T-helper 1 cell (primary cell): ENCODE measurements at regions not wholly inside any gene's neighbourhood (a gene's known extent, or its start where the extent isn't known, plus 50 kb on each side); places are given as distances from the start of the nearest gene placed in this dataset.

Source experiments
- DNase-seq, 5 donors: peaks; one replicate each; pipeline ENCODE4 v3.0.0-alpha.2; 2012 to 2020

DNA sequence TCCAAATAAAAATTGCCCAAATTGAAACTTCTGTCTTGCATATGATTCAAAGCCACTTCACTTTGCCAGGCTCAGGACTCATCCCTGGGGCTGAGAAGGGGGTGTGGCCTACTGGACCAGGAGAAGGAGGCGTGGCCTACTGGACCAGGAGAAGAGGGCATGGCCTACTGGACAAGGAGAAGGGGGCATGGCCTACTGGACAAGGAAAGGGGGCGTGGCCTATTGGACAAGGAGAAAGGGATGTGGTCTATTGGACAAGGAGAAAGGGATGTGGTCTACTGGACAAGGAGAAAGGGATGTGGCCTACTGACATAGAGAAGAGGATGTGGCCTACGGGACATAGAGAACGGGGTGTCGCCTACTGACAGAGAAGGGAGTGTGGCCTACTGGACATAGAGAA, 405.3 kb downstream of the RRAGC start:
- DNase-seq = no peak

DNA sequence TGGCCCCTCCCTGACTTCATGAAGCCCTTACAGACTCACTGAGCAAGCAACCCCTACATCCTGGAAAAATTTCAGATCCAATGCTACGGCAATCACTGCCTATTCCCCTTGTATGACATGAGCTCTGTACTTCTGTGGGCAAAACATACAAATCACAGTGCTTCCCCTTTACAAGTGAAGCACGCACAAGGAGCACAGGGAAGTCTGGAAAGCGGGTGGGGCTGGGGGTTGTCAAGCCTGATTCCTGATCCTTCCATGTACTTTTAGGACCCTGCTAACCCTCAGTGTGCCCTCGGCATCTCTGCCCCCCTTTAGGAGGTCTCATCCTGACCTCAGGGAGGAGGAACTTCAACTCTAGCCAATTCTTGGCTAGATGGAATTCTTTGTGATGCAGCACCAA, 405.7 kb upstream of the POU3F1 start:
- DNase-seq = no peak

DNA sequence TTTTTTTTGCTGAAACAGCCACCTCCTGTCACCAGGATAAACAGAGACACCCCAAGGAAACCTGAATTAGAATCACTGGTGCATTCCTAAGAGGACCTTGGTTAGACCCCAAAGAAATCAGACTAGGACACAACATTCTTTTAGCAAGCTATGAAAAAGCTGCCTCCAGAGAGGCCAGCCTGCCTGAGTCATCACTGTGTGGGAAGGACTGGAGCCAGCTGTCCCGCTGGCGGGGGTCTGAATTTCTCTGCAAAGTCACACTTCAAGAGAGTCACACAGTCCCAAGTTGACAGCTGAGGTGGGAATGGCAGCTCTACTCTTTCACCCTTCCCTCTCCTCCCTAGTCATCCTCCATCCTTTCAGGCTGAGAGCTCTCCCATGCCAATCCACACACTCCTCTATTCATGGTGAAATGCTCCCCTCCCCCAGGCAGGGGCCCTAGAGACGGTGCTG, 405.0 kb upstream of the POU3F1 start:
- DNase-seq = no peak

DNA sequence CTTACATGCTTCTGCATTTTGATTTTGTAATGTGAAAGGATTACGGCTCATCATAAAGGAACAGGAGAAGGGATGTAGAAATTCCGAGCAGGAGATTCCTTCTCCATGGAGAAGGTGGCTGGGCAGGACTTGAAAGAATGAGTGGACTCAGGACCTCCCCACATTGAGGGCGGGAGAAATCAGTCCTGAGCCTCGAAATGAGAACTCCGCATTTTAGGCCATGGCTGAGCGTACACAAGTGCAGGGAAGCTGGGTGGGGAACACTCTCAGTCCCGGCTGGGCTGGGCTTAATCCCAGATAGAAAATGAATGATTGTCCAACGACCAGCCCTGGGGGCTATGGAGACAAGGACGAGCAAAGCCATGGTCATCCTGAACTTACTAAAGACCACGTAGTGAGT, 402.3 kb upstream of the POU3F1 start:
- no peak for DNase-seq

DNA sequence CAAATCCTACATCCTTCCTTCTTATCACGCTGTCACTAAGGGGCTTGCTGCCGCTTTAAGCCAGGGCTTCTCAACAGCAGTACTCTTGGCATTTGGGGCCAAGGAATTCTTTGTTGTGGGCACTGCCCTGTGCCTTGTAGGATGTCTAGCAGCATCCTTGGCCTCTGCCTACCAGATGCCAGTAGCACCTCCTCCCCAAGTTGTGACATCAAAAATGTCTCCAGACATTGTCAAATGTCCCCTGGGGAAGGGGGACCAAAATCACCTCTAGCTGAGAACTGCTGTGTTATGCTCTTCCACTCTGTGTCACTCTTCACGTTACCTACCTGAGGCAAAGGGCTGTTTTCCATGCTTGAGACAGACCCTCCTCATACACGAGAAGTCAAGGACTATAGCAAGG, 400.3 kb upstream of the POU3F1 start:
- no peak for DNase-seq

DNA sequence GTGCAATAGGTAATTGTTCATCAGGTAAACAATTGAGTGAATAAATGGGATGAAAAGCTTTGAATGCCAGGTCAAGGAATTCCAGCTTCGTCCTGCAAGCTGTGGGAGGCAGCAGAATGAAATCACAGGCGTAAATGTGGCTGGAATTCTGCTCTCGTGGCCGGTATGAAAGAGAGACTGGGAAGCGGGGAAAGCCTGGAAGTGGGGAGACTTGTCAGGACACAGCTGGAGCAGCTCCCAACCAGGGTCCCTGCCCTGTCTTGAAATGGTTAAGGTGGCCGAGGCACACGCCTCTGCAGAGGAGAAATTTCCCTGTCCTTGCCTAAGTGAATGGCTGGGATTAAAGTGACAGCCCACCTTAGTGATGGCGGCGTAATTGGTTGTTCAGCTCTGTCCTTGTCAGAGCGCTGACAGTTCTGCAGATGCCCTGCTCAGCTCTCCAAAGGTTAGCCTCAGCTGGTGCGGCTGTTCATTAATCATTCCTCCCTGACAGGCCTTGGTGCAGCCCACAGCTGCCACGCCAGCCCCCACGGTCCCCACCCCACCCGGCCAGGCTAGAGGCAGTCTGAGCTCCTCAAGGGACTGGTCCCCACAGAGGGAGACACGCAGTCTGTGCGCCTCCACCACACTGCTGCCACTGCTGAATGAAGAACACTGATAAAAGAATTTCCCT, 398.3 kb upstream of the POU3F1 start:
- DNase-seq = no peak

DNA sequence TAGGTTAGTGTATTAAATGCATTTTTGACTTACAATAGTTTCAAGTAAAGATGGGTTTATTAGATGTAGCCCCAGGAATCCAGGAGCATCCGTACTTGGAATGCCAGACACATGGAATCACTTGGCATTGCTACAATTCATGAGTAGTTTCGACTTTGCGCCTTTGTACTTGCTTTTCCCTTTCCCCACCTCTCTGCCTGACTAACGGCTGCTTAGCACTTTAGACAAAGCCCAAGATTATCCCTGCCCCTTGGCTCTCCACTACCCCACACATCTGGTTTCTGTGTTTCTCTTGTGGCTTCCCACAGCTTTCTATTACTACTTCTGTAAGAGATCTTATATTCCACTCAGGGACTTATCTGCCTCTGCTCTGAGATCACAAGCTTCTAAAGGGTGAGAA, 397.7 kb upstream of the POU3F1 start:
- DNase-seq = no peak

DNA sequence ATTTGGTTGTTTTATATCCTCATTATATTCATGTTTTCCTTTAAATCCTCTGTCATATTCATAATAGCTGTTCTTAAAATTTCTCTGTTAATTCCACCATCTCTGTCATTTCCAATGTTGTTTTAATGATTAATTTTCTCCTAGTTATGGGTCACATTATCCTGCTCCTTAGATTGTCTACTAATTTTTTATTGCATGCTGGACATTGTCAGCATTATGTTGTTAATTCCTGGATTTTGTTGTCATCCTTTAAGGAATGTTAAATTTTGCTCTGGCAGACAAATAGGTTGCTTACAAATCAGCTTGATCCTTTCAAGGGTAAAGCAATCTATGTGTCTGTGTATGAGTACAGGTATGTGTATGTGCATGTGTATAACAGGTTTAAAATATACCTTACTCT, 393.8 kb upstream of the POU3F1 start:
- no peak for DNase-seq

DNA sequence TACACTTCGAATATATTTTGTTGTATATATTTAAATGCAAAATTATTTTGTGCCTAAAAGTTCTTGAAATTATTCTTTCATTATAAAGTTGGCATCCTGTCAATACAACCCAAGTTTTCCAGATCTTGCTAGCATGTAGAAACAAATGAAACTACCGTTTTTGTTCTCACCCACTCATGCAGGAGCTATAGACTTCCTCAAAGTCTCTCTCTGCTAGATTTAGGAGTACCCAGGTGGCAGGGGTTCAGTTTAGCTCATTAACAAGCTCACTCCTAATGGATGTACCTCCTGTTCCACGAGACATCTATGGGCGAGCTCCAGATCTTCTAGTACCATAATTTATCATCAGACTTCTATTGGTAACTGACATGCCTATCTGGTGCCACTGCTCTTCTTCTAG, 390.2 kb upstream of the POU3F1 start:
- DNase-seq = no peak

DNA sequence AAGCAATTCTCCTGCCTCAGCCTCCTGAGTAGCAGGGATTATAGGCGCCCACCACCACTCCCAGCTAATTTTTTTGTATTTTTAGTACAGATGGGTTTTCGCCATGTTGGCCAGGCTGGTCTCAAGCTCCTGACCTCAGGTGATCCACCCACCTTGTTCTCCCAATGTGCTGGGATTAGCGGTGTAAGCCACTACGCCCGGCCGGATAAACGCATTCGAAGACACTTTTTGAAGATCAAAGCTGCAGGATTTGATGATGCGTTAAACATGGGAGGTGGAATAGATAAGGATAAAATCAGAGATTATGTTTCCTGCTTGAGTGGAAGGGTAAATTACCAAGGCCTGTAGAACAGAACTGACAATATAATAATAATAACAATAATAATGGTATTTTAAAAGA, 389.4 kb upstream of the POU3F1 start:
- no peak for DNase-seq

DNA sequence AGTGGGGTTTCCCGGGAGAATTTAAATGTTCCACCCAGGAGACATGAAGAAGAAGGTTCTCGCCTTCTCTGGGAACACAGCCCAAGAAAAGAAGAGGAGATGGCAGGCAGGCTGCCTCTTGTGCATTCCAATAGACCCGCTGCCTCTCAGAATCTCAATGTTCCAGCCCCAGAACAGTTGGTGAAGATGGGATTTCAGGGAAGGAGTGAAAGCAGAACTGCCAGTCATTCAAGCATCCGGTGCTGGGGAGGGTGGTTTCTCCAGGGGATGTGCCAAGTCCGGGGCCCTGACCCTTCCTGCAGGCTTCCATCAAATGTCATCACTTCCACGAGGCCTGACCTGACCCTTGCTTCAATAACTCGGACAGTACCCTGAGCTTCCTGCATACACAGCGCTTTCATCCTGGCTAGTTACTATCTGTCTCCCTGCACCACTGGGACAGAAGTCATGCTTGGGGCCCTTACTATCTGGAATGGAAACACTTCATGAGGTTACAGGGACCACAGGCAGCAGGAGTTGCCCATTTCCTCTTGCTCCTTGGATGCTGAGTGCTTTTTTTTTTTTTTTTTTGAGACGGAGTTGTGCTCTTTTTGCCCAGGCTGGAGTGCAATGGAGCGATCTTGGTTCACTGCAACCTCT, 386.6 kb upstream of the POU3F1 start:
- no peak for DNase-seq

DNA sequence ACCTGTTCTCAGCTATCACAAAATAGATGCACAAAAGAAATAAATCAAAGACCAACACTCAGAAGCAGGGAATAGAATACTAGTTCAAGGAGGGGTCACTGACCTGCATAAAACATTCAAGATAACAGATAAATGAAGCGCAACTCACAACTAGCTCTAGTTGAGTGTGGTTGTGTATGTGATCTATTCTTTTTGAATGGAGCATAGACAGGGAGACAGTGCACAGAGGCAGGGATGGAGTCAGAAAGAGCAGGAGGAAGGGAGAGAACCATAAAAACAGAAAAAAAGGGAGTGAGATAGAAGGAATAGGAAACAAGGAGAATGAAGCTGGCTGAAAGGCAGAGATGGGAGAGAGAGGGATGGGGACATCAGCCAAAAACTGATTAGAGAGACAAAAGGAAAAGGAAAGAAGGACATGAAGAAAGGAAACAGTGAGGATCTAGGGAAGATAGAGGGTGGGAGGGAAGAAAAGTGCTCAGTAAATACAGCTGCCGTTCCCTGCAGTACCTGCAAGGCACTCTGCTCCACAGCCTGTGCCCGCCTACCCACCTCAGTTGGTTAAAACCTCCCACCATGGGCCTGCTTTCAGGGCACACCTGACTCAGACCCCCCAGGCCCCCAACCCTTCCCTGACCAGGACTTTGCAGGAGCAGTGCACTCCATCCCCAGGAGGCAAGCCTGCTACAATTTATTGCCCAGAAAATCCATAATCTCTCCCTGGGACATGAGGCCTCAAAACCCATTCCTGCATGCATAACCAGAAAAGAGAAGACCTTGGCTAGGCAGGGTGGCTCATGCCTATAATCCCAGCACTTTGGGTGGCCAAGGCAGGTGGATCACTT, 385.2 kb upstream of the POU3F1 start:
- no peak for DNase-seq

DNA sequence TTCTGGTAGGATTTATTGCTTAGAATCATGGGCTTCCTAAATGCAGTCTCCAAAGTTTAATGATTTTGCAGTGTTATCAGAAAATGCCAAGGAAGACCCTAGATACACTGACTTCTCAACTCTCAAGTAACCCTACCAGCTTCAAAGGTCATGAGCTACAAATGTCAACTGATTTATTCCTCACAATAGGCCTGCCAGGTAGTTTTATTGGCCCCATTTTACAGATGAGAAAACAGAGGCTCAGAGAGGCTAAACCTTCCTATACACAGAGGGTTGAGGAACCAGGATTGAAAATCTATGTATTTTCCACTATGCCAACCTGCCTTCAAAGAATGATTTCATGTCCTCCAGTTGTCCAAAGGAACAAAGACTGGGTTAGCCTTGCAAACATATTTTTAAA, 384.4 kb upstream of the POU3F1 start:
- no peak for DNase-seq

DNA sequence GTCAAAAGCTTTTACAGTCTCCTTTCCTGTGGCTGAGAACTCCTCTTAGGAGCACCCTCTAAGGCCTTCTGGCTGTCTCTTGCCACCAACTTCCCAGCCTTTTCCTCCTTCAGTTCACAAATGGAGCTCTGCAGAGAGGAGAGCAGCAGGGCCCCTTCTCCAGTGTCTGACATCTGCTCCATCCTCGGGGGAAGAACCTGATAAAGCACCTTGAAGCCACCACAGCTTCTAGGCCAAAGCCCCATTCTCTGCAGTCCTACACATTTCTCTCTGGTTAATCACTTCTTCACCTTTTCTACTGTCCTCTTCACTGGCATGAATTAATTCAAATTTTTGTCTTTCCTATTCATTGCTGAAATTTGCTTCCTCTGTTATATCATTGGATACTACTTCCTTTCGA, 378.1 kb upstream of the POU3F1 start:
- DNase-seq = no peak

DNA sequence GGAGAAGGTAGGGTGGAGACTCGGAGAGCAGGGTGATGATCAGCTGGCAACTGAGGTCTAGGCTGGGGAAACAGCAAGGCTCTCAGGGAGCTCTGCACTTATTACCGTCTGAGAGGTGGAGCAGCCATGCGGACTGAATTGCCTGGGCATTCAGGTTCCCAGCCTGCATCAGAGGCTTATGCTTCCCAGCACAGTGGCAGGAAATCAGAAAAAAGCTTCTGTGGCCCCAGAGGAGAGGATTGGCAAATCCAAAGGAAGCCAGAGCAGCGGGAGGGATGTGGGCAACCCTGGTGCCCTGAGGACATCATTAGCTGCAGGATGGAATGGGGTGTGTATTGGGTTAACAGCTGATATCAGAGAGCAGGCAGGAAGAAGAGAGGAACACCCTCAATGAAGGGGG, 374.1 kb upstream of the POU3F1 start:
- DNase-seq = no peak

DNA sequence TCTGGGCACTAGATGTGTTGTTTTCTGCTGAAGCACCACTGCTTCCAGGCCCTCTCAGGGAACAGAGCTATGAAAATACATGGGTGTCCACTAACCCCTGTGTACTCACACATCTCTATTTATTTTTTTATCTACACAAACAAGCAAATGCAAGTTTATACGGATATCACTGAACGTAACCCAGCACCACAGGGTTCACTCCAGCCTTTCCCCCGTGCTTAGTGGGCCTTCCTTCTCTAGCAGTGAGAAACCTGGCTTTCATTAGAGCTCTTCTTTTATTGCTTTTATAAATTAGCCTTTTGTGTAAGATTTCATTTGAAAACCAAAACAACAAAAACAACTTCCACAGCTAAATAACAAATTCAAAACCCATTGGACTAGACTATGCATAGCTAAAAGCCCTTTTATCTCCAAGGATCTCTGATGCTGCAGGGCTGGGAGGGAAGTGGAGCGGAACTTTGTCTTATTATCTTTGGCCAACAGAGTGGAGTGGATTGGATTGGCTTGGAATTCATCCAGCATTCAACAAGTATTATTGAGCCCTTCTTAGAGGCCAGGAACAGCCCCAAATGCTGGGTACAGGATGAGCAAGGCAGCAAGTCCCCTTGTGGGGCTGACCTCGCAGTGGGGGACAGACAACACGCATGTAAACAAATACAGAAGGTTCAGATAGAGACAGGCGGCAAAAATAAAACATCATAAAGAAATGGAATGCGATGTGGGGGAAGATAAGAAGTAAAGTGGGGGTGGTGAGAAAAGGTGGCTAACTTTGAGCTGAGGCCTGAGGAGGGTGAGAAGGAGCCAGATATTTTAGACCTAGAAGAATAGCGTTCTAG, 371.8 kb upstream of the POU3F1 start:
- no peak for DNase-seq

DNA sequence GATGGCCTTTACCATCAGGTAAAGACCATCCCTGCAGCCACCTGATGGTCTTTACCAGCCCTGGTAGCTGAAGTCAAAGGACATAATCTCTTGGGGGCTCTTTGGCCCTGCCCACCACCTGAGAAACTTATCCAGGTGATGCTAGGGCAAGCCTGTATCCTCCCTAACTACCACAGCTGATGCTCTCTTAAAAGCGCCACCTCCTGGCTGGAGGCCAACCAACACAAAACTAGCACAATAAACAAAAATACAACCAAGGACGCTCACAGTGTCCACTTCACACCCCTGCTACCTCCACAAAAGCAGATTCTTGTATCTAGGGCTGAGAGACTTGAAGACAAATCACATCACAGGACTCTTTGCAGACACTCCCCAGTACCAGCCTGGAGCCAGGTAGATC, 357.1 kb upstream of the POU3F1 start:
- no peak for DNase-seq

DNA sequence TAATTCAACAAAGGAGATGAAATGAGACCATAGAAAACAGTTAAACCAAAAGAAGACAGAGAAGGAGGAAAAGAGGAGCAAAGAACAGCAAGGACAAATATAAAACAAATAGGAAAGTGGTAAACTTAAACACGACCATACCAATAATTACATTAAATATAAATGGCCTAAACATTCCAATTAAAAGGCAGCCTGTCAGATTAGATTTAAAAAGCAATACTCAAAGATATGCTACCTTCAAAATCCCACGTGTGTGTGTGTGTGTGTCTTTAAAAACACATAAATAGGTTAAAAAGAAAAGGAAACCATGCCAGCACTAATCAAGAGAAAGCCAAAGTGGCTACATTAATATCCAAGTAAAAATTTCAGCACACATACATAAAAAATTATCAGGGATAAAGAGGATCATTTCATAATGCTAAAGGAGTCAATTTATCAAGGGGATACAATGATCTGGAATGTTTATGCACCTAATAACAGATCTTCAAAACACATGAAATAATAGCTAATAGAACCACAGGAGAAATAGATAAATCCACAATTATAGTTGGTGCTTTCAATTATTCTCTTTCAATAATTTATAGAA, 355.7 kb upstream of the POU3F1 start:
- DNase-seq = no peak

DNA sequence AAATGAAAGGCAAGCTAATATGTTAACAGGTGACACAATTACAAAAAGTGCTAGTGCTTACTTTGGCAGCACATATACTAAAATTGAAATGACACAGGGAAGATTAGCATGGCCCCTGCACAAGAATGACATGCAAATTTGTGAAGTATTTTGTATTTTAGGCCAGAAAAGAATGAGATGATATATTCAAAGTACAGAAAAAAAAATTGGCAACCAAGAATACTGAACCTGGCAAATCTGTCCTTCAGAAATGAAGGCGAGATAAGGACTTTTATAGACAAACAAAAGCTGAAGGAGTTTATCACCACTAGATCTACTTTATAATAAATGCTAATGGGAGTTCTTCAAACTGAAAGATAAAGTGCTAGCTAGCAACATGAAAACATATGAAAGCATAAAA, 350.0 kb upstream of the POU3F1 start:
- DNase-seq = no peak

DNA sequence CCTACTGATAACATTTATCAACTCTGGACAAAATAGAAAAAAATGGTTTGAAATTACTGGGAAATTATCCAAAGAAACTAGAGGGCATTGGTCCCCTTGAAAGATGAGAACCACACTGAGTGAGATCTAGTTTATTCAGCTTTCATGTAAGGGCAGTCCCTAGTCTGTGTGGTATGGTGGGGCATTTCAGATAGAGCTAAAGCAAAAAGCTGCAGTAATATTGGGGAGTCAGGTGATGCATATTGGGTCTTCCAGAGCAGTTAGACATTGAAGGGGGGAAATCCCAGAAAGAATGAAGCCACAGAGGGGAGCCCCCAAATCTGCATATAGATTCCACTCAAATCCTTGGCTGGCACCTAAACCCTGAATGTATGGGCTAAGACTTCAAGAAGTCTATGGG, 347.7 kb upstream of the POU3F1 start:
- no peak for DNase-seq

DNA sequence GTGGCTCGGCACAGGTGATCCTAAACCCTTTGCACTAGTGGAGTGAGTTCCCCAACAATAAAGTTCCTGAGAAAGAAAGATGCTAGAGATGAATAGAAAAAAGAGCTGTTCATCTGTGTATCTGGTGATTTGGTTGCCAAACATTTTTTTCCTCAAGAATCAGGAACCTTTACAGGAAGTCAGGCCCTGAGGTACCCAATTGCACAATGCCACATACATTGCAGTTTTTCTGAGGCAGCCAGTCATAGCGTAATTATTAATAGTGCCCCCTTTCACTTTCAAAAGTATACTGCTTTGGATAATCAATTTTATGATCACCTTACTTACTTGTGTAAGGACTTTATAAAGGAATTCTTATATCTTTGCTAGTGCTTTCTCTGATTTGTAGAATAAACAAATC, 346.3 kb upstream of the POU3F1 start:
- DNase-seq = no peak

DNA sequence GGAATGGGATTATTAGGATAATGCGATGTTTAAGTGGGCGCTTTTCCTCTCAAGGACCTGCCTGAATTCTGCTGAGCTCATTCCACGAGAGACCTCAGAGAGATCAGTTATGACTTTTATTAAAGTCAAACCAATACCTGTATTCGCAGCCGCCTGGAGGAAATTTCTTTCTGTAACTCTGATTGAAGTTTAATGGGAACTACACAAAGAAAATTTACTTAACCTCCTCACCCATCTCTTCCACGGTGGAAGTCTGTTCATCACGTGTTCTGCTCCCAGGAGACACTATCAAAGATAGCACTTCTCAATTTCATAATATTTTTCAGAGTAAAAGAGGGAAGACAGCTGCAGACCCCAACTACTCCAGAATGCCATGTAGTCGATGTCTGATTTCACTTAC, 334.7 kb upstream of the POU3F1 start:
- no peak for DNase-seq

DNA sequence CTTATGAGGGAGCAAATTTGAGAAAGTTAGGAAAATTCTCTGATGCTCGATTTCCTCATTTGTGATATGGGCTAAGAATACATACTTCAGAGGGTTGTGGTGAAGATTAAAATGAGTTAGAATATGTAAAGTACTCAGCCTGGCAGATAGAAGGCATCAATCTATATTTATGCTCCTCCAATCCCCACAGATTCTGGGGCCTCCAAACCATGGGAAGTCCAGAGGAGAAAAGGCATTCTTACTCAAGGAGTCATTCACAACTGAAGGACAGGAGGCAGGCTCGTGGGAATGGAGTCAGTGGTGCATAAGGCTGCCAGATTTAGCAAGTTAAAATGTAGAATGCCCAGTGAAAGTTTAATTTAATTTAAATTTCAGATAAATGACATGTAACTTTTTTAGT, 330.0 kb upstream of the POU3F1 start:
- no peak for DNase-seq
